Stimulated activated CD4-positive, alpha-beta T cell treated with anti-CD3 and anti-CD28 coated beads, Interleukin-1b, Interleukin-23, amount 100 ng/mL, for 48 hours (primary cell): ENCODE measurements at regions not wholly inside any gene's neighbourhood (a gene's known extent, or its start where the extent isn't known, plus 50 kb on each side); places are given as distances from the start of the nearest gene placed in this dataset.

Experiments used
- DNase-seq: peaks from one replicate; pipeline ENCODE4 v3.0.0-alpha.2; 2020

DNA sequence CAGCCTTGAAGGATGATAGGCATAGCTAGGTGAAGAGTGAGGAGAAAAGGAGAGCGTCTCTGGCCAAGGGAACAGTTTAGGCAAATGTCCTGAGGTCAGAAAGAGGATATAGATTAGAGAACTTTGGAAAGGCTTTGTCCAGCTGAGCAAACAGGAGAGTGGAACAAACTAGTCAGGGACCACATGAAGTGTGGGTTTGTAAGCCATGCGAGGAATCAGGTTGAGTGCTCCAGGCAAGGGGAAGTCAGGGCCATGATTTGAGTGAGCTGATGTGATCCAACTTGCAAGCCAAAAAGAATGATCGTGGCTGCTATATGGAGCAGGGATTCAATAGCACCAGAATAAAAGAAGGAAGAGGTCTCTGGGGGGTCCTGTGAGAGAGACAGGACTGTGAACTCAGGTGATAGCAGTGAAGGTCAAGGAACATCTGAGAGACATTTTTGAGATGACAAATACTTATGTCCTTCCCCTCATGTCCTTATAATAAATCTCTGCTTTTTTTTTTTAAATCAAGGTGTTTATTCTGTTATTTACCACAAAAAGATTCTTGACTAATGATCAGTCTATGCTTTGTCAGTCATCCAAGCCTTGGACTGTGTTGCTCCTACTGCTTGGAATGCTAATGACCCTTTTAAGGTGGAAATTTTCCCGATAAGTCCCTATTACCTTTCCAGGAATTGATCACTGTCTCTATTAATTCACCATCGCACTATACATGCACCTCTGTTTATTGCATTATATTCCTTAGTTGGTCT lies 472.6 kb downstream of the TXNL1 start:
- no peak for DNase-seq

DNA sequence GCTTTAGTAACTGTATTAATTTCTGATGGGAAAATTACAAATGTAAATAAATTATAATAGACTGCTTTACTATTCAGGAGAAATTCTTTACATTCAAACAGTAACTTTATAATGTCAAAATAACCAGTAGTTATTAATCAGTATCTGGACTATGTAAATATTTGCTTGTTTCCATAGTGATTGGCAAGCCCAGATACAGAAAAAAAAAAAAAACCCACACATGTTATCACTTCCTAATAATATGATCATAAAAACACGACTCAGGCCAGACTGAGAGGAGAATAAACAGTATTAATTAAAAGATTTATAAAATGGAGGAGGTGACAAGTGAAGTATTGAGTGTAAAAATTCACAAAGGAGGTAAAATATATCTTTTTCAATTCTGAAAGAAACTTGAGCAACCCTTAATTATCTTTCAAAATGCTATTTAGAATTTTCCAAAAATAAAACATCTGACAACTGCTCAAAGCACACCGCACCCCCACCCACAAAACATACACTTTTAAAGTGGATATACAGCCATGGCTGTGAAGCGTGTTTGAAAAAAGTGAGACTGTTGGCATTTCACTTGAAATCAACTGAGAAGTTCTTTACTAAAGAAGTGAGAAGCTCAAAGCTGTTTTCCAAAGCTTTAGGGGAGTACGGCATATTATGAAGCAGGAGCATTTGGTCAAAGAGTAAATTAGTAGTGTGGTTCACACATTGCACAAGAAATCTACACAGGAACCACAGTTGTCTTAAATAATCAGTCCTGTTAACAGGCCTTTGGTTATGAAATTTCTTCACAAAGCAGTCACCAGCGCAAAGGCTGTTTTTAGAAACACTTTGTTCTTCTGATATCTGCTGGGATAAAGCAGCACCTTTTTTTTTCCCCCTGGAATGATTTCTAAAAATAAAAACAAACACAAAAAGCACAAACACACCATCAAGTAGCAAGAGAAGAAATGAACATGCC lies 475.8 kb downstream of the TXNL1 start:
- no peak for DNase-seq

DNA sequence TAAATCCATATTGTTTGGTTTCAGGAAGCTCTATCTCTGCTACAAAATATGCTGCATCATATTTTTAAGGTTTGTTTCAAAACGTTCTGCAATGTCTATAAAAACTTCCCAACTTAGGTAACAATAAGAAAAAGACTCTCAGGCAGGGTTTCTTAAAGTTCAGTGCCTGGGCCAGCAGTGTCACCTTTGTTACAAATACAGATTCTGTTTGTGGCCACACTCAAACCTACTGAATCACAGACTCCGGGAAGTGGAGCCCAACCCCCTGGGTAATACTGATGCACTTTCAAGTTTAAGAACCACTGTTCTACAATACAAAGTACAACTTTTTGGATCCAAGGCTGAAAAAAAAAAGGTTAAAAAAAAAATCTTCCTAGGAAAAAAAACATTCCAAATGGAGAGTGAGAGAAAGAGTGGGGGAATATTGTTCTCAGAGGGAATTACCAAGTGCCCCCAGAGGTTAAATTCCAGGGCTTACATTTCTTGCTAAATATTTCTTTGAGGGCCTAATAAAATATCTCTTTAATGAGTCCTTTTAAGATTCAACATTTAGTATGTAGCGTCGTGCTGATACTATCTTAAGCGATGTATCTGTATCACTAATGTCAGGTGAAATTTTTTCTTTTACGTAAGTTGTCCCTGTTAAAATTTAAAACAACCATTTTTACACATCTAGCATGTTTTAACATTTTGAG lies 476.7 kb downstream of the TXNL1 start:
- DNase-seq, result no peak

DNA sequence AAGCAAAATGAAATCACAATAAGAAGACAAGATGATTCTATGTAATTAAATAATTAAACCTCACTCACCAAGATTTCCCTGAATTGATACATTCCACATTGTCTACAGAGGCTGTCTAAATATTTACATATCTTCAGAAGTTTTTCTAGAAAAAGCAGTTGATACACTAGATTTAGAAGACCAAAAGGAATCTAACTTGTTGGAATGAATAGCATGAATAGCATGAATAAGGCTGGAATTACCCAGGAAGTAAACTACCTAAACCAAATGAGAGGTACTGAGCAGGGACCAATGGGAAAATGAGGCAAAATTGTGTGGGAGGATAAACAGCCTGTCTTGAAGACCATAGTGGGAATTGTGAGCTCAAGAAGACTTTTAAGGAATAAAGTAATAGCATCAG lies 479.7 kb downstream of the TXNL1 start:
- no peak for DNase-seq

DNA sequence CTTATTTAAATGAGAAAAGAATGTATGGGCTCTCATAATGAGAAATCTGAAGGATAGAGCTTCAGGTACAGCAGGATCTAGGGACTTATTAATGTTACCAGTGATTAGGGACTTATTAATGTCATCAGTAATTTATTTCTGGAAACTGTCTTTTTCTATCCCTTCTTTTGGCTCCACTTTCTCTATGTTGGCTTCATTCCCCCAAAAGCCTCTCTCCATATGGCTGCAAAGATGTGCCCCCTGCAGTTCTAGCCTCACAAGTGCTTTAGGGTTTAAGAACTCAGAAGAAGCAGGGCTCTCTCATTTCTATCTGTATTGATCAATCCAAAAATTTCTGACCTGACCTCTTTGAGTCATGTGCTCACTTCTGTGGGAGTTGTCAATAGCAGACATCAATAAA lies 480.9 kb downstream of the TXNL1 start:
- DNase-seq, result no peak

DNA sequence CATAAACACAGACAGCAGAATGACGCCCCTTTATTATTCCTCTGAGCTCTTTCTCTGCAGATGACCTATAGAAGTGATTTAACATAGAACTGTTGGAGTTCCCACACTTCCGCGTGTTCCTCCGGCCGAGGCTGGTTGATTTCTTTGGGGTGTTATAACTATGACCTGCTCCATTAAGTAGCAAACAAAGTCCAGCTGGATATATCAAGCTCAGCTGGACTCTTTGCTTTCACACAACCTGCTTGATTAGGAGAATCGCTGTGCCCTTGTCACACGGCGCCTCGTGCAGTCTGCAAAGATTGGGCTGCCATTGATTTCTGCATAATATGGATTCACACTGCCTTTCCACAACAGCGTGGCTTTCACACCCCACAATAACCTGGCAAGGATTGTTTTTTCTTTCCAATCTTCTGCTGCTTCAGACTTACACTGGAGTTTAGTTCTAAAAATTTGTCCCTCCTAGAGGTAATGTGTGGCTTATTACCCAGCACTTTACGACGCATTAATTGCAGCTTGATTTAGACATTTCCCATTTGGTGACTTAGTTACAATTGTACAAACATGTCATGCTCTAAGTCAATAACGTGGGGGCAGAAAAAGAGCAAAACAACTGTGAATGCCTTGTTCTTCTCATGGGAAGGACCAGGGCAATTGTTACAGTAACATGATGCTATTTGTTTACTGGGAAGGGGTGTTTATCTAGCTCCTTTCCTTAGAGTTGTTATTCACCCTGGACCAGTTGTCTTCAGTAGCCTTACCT lies 485.7 kb downstream of the TXNL1 start:
- DNase-seq, result no peak

DNA sequence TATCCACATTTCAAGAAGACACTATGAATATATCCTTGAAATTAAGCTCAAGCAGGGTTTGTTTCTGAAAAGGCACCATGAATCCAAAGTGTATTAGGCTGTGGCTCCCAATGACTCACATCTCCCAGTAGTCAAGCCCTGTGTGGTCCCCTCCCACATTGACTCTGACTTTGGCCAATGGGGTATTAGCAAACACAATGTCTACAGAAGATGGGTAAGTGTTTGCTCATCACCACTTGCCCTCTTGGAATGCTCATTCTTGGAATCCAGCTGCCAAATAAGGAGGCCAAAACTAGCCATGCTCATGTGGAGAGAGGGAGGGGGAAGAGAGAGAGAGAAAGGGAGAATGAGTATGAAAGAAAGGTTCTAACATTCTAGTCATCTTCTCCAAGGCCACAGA lies 490.0 kb downstream of the TXNL1 start:
- no peak for DNase-seq

DNA sequence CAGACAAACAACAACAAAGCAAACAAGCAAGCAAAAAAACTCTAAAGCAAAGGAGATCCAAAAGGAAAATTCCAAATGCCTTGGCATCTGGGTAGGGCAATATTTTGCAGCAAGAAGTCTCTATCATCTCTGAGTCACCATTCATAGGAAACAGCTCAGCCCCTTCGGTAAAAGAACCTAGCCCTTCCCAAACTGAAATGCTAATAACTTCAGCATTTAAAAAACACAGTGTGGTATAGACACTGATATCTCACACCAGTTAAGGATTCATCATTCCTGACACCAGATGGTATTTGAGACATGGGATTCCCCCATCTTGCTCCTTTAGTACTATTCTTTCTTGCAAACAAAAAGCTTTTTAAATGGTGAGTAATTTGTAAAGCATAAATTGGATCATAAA lies 491.8 kb downstream of the TXNL1 start:
- no peak for DNase-seq

DNA sequence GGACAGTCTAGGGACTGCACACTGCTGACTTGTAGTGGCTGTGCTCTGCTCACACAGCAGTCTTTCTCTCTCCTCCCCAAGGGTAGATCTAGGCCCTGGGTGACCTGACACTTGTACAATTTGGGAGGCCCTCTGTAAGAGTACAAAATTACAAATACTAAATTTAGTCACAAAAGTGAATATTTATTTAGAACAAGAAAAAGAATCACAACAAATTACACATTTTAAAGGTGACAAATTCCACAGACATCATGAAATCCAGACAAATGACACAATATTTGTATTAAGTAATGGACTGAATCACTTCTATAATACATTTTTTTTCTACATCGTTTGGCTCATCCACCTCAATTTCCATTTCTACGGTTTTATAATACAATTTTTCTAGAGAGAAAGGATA lies 496.4 kb downstream of the TXNL1 start:
- DNase-seq, result no peak

DNA sequence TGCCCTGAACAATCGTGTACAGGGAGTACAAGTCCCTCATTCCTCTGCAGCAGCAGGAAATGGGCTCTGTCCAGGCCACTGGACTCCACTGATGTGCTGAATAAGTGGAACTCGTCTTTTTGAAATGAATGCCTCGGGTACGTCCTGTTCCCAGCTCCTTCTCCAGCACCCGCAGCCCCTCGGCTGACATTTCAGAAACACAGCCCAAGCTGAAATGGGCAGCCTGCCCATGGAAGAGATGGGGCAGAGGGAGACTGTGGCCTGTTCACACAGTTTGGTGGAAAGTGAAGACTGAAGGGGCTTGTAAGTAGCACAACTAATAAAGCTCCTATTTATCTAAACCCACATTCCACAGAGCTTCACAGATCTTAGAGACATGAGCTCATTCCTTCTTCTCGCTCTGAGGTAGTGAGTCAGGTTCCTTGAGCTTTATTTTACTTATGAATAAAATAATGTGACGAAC lies 498.6 kb downstream of the TXNL1 start:
- no peak for DNase-seq

DNA sequence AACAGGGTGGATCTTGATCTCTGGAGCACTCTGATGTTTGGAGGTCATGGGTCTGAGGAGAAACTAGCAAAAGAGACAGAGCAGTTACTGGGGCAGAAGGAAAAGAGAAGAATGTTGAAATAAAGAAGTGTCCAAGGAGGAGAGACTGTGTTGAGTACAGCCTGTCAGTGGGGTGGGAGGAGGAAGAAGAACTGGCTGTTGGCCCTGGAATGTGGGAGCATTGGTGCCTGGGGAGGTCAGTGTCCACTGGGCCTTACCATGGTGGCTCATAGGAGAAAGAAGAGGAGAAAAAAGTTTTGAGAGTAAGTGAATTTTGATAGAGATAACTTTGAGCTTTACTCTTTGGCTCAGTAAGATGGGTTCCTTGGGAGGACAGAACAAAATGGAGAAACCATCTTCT lies 499.0 kb downstream of the TXNL1 start:
- no peak for DNase-seq

DNA sequence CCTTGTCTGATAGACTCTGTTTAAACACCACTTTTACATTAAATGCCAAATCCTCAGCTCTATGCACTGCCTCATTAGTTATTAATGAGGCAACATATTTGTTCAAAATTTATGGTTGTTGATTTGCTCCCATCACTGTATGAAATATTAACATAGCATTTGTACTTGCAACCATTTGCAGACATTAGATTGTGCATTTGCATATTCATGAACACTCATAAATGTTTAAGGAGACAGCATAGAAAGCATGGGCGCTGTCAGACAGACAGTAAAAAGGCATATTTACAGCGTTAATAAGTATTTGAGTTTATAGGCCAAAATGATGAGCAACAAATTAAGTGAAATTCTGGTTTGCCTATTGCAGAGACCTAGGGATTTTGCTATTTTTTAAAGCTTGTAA lies 502.3 kb downstream of the TXNL1 start:
- DNase-seq, result no peak

DNA sequence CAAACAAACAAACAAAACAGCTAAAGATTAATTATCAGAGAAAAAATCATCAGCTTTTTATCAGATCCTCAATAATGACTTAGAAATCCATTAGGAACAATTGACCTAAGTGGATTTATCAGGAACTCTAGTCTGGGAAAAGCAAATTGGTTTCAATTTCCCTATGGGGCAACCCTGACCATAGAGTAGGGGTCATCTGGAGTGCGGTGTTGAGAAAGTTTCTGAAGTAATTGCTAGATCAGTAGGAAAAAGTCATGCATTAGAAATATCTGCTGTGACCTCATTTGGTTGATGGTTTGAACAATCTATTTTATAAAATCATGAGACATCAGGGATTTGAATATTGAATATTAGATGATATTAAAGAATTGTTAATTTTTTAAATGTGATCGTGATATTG lies 507.9 kb downstream of the TXNL1 start:
- no peak for DNase-seq

DNA sequence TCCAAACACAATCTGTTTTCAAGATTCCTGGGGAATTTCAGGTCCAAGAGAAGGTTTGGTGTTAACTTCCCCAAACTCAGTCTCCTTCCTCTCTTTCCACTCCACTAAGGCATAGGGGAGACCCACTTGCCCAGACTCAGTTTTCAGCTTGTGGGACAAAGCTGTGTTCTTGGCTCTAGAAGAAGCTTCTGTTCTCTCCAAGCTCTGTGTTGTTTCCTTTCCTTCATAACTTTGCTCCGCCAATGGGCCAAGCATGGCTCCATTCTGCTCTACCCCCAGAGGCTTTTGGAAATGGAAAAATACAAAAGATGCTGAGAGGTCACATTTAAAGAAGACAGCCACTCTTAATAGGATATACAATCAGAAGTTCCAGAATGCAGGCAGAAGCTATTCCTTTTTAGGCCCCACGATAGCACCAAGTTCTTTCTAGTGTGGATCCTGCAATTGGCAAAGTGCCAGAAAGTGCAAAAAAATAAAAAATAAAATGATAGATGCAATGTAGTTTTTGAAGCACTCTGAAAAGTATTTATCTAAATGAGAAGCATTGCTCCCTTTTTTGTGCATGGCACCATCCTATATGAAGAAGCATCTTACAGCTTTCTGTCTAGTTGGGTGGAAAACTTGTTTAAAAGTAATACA lies 510.1 kb downstream of the TXNL1 start:
- no peak for DNase-seq

DNA sequence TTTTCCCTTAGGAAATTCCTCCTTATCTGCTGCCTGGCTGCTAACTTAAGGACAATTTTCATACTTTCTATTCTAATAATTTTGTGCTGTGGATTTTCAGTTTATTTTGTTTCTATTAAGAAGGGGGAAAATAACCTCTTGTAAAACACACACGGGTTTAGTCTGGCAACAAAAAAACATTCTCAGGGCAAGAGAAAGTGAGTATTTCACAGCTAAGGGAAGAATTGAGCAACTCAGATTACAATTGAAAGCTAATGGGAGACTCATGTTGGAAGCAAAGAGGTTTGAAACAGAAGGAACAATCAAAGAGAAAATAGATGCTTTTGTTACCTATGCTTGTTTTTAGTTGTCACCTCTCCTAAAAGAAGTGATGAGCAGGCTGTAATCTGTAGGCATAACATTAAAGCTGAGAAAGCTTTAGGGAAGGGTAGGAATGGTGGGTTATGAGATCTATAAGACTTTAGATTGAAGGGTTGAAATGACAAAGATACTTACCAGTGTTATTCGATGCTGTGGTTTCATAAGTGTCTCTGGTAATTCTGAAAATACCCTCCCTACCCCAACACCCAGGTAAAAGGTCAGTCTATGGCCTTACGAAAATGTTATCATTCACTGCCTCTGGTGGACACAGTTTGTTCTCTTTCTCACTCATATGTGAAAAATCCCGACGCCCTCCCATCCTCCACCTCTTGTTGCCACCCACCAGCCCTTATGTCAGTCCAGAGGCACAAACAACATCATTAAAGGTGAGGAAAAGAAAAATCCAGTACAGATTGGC lies 510.9 kb downstream of the TXNL1 start:
- DNase-seq, result no peak

DNA sequence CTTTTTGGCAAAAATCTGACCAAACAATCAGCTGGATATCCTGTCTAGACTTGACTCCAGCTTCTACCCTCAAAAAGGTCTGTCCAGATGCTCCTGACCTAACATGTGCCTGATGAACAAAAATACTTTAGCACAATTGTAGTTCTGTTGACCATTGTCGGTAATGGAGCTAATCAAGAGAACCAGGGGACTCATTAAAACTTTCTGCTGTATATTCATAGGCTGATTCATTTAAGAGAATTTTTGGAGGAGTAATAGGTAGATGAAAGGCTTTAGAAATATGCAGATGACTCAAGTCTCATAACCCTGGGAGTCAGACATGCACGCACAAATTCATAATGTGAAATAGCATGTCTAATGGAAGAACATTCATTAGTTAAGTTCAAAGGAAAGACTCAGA lies 514.2 kb downstream of the TXNL1 start:
- DNase-seq, result no peak

DNA sequence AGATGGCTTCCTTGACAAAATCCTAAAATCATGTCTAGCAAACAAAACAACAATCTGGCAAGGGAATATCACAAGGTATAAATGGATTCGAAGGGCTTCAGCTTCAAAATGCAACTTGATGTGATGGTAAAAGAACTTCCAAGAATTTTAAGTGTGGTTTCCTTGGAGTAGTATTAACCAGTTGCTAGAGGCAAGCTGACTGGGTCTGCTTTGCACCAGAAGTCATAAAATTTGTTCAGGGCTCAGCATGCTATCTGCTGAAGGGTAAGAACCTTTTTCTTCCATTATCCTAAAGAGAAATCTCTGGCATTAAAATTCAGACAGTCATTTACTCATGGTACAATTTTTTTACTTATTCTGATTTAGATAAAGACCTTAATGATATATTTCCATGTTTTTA lies 516.7 kb downstream of the TXNL1 start:
- no peak for DNase-seq

DNA sequence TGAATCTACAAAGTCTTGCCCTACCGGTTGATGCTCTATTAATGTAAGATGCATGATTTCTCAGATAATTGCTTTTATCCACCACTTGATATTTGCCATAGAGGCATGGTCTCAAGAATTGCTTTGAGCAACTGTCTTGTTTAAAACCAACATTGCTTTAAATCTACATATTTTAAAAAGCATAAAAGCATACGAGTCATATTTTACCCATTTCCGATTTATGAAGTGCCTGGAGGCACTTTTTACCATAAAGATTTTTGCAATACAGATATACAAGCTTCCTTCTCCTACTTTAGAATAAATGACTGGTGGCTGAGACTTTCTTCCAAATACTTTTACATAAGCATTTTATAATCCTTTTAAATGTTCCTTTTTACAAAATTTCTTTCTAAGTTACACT lies 517.6 kb downstream of the TXNL1 start:
- DNase-seq, result no peak

DNA sequence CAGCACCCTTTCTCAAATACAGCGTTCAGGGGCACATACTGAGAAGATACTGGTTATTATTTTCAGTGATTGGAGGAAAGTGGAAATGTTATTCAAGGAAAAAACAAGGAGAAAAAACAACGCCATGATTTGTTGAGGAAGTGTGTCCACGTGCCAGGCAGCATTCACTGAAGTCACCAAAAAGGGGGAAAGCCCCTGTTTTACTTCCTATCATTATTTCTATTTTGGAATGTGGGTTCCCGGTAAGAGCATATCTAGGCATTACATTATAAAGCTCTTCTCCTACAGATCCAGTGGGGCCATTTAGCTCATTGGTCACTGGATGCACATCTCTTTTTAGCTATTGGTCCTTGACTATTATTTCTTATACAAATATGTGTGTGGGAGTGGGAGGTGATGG lies 518.7 kb downstream of the TXNL1 start:
- no peak for DNase-seq

DNA sequence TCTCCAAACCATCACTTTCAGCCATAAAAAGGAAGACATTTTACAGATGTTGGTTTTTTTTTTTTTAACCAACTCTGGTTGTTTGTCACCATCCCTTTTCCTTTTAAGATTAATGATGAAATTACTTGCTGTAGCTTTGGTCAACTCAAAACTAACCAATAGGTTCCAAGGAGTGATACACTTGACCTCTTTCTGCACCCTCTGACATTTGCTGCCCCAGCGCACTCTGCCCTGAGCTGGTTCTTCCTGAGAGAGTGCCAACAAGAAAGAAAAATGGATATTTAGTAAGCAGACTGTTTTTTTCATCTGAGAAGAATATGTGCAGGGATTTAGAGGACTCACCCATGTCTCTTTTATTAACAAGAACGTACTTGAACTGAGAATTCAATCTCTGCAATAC lies 520.0 kb downstream of the TXNL1 start:
- DNase-seq, result no peak
